Coronary artery (tissue), 2 donors: ENCODE measurements at regions not wholly inside any gene's neighbourhood (a gene's known extent, or its start where the extent isn't known, plus 50 kb on each side); places are given as distances from the start of the nearest gene placed in this dataset.
A peak's percentile ranks its signal among the peaks of the same experiment; 100 is the strongest.

Experiments
- DNase-seq: peaks from one replicate; pipeline ENCODE4 v3.0.0-alpha.2; 2017; ENCODE audit warnings: low spot score
- H3K27ac ChIP-seq, 2 donors: fragments of 200-600 bp; sonication (generic); one replicate each; pipeline ENCODE4 v1.5.1; 2016 to 2019
- H3K4me3 ChIP-seq: fragments of 200-600 bp; sonication (generic); 2 replicates; pipeline ENCODE4 v1.5.1; 2016; ENCODE audit warnings: mild to moderate bottlenecking, moderate library complexity
- TF ChIP-seq, protein P1 (sequence below): fragments of 200-600 bp; sonication (generic); IDR thresholded peaks from one replicate; pipeline ENCODE4 v1.5.1; 2019; ENCODE audit warnings: antibody characterized with exemption

DNA sequence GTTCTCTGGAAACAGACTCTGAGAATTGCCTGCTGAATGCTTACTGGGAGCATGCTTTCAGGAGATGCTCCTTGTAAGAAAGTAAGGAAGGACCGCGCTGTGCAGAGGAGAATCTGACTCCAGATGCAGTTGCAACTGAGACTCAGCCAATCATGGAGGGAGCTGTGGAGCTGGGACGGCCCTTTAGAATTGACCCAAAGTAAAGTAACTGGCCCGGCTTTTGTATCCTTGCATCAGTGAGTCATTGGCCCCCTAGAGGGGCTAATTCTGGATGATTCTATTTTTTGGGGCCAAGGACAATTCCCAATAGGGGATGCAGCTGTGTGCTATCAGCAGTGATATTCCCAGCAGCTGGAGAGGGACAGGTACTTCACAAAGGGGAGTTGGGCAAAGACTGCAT, 170.4 kb downstream of the PTEN start:
- Histone ChIP-seq H3K27ac (no peak overlapping the region), H3K4me3 (no peak overlapping the region)
- no peak for DNase-seq
- TF ChIP-seq, protein P1, sequence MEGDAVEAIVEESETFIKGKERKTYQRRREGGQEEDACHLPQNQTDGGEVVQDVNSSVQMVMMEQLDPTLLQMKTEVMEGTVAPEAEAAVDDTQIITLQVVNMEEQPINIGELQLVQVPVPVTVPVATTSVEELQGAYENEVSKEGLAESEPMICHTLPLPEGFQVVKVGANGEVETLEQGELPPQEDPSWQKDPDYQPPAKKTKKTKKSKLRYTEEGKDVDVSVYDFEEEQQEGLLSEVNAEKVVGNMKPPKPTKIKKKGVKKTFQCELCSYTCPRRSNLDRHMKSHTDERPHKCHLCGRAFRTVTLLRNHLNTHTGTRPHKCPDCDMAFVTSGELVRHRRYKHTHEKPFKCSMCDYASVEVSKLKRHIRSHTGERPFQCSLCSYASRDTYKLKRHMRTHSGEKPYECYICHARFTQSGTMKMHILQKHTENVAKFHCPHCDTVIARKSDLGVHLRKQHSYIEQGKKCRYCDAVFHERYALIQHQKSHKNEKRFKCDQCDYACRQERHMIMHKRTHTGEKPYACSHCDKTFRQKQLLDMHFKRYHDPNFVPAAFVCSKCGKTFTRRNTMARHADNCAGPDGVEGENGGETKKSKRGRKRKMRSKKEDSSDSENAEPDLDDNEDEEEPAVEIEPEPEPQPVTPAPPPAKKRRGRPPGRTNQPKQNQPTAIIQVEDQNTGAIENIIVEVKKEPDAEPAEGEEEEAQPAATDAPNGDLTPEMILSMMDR, result no peak

DNA sequence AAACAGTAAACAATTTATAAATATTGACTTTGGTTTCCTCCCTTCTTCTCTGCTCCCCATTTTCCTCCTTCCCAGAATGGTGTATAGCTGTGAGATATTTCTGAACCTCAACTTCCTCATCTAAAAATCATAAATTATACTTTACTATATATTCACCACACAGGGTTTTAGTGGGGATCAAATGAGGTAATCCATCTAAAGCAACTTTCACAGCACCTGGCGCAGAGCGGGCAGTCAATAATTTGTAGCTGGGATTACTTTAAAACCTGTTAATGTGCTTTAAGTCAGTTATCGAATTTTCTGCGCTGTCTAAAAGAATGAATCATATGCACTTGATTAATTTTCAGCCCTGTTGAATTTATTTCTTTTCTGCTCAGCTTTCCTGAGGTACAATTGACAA, 172.7 kb downstream of the PTEN start:
- DNase-seq, result no peak
- TF ChIP-seq, protein P1, result no peak
- H3K27ac ChIP-seq, result no peak overlapping the region

DNA sequence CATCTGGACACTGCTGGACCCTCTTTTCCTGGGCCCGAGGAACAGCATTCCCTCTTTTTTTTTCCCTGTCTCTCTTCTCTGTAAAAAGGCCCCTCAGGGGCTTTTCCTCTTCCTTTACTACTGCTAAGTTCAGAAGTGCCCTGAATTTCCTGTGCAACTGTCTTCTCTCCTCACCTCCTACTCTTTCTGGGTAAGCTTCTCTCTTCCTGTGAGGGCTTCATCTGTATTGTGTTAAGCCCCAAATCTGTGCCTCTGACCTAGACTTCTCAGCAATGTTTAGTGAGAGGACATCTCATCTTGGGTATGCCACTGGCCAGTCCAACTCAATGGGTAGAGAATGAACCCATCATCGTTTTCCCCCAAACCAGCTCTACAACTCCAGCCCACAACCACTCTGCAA, 174.2 kb downstream of the PTEN start:
- Histone ChIP-seq H3K4me3 (no peak overlapping the region), H3K27ac (no peak overlapping the region)
- DNase-seq, result no peak
- TF ChIP-seq, protein P1, result no peak

More for the DNA sequence above, 172.7 kb downstream of the PTEN start:
- no peak overlapping the region for H3K4me3 ChIP-seq

DNA sequence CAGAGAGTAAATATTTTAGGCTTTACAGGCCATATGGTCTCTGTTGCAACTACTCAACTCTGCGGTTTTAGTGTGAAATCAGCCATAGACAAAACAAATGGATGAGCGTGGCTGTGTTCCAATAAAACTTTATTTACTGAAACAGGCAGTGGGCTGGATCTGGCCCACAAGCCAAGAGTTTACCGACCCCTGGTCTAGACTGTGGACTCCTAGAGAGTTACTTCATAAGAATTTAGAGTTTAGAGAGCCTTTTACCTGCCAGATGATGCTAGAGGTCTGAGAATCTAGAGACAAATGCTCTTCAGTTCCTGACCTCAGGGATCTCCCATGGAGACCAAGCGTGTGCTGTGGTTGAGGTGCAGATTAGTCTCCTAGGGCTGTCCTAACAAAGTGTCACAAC, 174.8 kb downstream of the PTEN start:
- TF ChIP-seq, protein P1, result no peak
- no peak for DNase-seq
- H3K4me3 ChIP-seq, result no peak overlapping the region
- no peak overlapping the region for H3K27ac ChIP-seq

DNA sequence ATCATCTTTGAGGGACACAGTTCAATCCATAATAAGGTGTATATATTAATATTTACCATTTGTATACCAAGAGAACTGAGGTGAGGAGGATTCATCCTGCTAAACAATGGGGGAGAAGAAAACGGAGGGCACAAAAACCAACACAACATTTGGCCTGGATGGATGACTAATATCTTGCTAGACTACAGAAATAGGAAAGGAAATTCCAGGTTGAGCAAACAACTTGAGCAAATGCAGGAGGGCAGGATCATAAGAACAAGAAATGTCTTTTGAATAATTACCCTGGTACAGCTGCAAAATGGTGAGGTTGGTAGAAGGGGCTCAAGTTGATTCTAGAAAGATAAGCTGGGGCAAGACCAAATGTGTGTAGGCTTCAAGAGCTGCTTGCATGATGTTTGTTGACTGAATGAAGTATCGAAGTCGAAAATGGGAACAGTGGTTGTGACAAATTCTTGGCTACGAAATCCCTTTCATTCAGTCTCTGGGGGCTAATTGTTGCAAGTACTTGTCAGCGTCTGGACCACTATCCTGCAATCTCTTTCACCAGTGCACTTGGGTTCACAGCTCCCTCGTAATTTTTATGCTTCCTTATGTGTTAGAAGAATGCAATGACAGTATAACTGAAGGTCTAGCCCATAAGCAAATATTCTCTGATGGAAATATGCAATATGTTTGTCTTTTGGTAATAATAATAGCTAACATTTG, 176.2 kb downstream of the PTEN start:
- Histone ChIP-seq H3K4me3 (no peak overlapping the region), H3K27ac (peak overlapping the region in 1 of 2 donors; percentile 91)
- DNase-seq, result no peak
- TF ChIP-seq, protein P1, result no peak

DNA sequence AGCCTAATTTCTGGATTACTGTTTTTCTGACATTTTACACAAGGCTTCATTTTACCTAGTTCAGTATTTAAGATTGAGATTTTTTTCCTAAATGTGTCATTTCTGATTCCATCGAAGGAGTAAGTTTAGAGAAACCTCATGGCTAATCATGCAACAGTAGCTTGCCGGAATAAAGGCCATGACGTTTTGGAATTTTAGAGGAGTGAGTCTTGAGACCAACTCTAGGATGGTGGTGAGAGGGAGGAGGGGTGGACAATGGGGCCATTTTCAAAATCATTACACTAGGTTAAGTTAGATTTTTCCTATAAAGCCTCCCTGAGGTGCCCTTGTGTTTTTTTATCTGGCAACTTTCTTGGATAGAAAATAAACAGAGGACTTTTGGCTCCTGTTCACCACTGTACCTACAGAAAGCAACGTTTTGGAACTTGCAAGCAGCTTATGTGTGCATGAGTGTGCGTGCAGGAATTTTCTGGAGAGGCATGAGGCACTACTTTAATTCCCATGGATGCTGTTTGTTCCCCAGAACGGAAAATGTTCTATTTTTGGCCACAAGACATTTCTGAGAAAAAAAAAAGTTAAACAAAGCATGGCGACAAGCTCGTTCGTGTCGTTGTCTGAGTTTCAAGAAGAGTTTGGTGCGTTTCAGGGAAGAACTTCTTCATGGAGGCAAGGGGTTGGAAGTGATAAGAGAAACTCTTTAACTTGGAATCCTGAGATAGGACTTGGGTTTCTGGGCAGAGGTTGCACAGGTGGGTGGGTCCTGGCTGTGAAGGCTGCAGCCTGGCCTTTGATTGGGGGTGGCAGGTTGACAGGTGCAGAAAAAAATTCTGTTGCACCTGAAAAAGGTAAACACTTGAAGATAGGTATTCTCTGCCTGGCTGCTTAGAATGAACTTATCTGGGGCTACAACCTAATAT, 178.1 kb downstream of the PTEN start:
- no peak for DNase-seq
- Histone ChIP-seq H3K4me3 (peak overlapping the region; percentile 19), H3K27ac (peak overlapping the region; percentile 85 to 91)
- TF ChIP-seq, protein P1, result no peak
